NOMO-1 (cell line): ENCODE measurements at regions not wholly inside any gene's neighbourhood (a gene's known extent, or its start where the extent isn't known, plus 50 kb on each side); places are given as distances from the start of the nearest gene placed in this dataset.
"Not testable (repeated sequence)": the region's sequence is repeated elsewhere in the genome, so short reads cannot be mapped to it uniquely, and the experiment has no call there.

Experiments
- DNase-seq, 2 experiments: peaks; one replicate each; lab custom pipeline; 2025; ENCODE audit not compliant: unreplicated experiment in 2 of 2; lab: John Stamatoyannopoulos, UW

GRCh38 chr5:52010454-52010853 is 627.2 kb downstream of the ISL1 start:
- DNase-seq, result no peak

- DNase-seq, result peak; percentile 17 to 24
These were observed 630.3 kb downstream of the ISL1 start for GRCh38 chr5:52013523-52013922.

GRCh38 chr5:52015760-52016159 is 632.5 kb downstream of the ISL1 start:
- no peak for DNase-seq

GRCh38 chr5:52017567-52017966 is 634.3 kb downstream of the ISL1 start:
- DNase-seq, result no peak

GRCh38 chr5:52024359-52024758 is 641.1 kb downstream of the ISL1 start:
- DNase-seq, result no peak

GRCh38 chr5:52029836-52030235 is 646.6 kb downstream of the ISL1 start:
- DNase-seq, result not testable (repeated sequence)

- DNase-seq, result no peak
These were observed 658.6 kb downstream of the ISL1 start for GRCh38 chr5:52041842-52042241.

GRCh38 chr5:52043137-52043536 is 659.9 kb downstream of the ISL1 start:
- no peak for DNase-seq

- DNase-seq, result no peak
These were observed 660.3 kb downstream of the ISL1 start for GRCh38 chr5:52043543-52043942.

DNA sequence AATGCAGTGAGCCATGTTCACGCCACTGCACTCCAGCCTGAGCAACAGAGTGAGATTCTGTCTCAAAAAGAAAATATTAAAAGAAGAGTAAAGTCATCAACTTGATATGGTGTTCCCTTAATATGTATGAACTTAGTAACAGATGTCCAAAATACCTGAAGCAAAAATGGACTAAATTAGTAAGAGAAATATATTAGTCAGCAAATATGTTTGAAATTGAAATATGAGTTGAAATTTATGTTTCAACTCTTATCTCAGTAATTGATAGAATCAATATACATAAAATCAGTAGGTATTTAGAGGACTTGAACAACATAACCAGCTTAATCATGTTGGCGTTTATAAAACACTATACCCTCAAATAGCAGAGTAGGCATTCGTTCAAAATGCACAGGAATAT is 668.5 kb downstream of the ISL1 start:
- no peak for DNase-seq

DNA sequence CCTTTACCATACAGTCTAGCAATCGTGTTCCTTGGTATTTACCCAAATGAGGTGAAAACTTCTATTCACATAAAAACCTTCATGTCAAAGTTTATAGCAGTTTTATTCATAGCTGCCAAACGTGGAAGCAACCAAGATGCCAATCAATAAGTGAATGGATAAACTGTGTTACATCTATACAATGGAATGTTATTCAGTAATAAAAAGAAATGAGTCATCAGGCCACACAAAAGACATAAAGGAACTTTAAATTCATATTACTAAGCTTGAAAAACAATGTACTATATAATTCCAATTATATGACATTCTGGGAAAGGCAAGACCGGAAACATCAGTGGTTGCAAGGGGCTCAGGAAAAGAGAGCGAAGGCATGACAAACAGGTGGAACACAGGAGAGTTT is 679.9 kb downstream of the ISL1 start:
- no peak for DNase-seq

GRCh38 chr5:52065182-52065581 is 681.9 kb downstream of the ISL1 start:
- DNase-seq, result no peak

DNA sequence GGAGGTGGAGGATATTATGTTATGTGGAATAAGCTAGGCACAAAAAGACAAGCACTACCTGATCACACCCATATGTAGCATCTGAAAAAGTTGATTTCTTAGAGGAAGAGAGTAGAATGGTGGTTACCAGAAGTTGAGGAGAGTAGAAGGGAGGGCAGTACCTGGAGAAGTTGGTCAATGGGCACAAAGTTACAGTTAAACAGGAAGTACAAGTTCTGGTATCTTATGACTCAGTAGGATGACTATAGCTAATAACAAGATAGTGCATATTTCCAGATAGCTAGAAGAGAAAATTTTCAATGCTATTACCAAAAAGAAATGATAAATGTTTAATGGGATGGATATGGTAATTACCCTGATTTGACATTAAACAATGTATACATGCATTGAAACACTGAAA is 686.7 kb downstream of the ISL1 start:
- DNase-seq, result no peak

DNA sequence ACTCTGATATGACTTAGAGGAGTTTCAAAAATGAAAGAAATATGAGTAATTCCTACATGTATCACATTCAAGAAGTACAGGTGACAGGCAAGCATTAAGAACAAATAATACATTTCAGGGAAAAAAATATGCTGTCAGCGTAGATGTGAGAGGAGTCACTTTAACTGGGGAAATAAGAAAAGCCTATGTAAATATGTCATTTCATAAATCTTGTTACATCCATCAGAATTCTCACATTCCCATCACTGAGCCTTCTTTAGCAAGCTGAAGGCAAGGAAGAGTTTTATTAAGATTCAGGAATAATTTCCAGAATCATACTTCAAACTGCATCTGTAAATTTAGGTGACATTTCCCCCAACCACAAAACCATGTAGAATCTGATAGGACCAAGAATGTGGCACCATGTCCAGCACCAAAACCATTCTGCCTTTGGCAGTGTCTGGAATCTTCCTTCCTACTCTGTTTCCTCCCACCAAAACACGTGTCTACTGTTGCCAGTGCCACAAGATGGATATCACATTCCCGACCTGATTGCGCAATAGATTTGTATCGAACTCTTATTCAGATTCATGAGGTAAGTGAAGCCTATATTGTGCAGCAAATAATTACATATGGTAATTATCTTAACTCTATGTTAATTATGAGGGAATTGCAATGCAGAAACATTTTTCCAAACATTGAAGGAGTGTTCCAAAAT is 690.9 kb downstream of the ISL1 start:
- no peak for DNase-seq

GRCh38 chr5:52077941-52078815 is 694.9 kb downstream of the ISL1 start:
- DNase-seq, result no peak

GRCh38 chr5:52102311-52102710 is 685.4 kb upstream of the ITGA1 start:
- not testable (repeated sequence) for DNase-seq

DNA sequence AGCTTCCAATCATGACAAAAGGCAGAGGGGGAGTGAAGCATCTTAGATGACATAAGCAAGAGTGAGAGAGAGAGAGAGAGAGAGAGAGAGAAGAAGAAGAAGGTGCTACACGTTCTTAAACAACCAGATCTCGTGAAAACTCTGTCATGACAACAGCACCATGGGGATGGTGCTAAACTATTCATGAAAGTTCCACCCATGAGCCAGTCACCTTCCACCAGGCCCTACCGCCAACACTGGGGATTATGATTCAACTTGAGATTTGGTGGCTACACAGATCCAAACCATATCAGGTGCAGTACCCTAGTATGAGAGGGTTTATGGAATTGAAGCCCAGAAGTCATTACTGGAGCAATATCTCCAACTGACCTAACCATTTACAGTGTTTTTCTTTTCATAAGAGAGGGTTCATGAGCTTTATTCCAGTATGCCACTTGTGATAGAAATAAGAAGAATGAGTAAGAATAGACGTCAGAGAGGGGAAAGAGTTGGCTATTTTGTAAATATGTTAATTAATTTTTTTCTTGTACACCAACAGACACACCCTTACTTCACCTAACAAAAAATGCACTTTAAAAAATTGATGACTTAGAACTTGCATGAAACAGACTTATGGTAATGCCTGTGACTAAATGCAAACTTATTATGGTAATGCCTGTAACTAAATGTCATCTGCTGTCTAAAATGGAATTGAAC is 680.4 kb upstream of the ITGA1 start:
- DNase-seq, result no peak

DNA sequence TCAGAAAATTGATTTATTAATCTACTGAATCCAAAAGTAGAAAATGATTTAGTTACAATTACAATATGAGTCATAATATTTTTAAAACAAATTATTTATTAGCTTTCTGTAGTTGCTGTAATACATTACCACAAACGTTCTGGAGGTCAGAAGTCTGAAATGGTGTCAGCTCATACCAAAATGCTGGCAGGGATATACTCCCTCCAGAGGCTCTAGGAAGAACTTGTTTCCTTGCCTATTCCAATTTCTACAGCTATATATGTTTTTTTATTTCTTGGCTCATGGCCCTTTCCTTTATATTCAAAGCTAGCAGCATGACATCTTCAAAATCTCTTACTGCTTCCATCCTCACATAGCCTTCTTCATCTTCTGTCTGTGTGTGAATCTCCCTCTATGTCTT is 667.9 kb upstream of the ITGA1 start:
- no peak for DNase-seq

GRCh38 chr5:52132053-52132452 is 655.7 kb upstream of the ITGA1 start:
- no peak for DNase-seq

DNA sequence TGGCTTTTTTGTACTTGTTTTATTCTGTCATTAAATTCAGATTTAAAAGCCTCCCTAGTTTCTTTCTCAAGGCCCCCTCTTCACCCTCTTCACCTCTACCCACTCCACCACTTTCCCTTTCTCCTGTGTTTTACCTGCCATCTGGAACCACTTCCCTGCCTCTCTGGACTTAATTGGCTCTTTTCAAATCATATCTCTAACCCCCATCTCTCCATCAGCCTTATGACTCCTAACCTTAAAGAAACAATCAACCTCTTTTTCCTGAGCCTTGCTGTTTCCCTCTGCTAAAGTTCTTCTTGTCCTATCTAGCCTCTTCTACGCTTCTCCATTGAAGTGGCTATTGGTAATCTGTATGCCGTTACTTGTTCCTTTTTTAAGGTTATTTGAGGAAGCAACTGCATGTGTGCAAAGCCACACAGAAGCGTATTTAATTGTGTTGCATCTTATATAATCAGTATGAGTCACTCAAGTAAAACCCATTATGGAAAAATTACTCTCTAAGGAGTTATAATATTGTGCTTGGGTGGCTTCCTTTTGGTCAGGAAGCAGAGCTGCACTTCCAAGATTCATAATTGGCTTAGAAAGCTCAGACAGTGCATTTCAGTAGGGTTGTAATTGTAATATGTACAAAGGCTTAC is 653.6 kb upstream of the ITGA1 start:
- peak; percentile 8 to 63 for DNase-seq
